ENCODE measurements at regions not wholly inside any gene's neighbourhood (a gene's known extent, or its start where the extent isn't known, plus 50 kb on each side); places are given as distances from the start of the nearest gene placed in this dataset.
A peak's percentile ranks its signal among the peaks of the same experiment; 100 is the strongest.

- intact Hi-C loops (cut with micrococcal nuclease; ENCODE audit: unreplicated experiment) = no loop called here
- no peak overlapping the region for H3K27ac Mint-ChIP-seq (ENCODE audit: unreplicated experiment)
- no peaks in the 10 kb centered on the region for H3K9me3 Mint-ChIP-seq (ENCODE audit: low read depth, unreplicated experiment)
- no peak overlapping the region for H3K4me3 Mint-ChIP-seq (ENCODE audit: low read depth, unreplicated experiment)
- TF ChIP-seq CTCF (IDR thresholded peaks at IDR 0.05; ENCODE audit: unreplicated experiment) = no peak
- no peak for DNase-seq
- no TSS peak for BruUV-seq (replicated peaks)
- H3K4me1 Mint-ChIP-seq (ENCODE audit: low read depth, unreplicated experiment) = peaks cover 22% of the 10 kb centered on the region
- CTCF ChIA-PET = no interaction called here
- no peaks in the 10 kb centered on the region for H3K36me3 Mint-ChIP-seq (ENCODE audit: insufficient read depth, unreplicated experiment)
- H3K27me3 Mint-ChIP-seq (ENCODE audit: unreplicated experiment) = no peaks in the 10 kb centered on the region
These were observed 721.6 kb upstream of the SOX9 start for GRCh38 chr17:71399221-71399620.

GRCh38 chr17:71399649-71400048 lies 721.2 kb upstream of the SOX9 start:
- no peaks in the 10 kb centered on the region for H3K36me3 Mint-ChIP-seq (ENCODE audit: insufficient read depth, unreplicated experiment)
- intact Hi-C loops (cut with micrococcal nuclease; ENCODE audit: unreplicated experiment) = no loop called here
- no peak for TF ChIP-seq CTCF (IDR thresholded peaks at IDR 0.05; ENCODE audit: unreplicated experiment)
- peaks cover 23% of the 10 kb centered on the region for H3K4me1 Mint-ChIP-seq (ENCODE audit: low read depth, unreplicated experiment)
- H3K27ac Mint-ChIP-seq (ENCODE audit: unreplicated experiment) = no peak overlapping the region
- H3K27me3 Mint-ChIP-seq (ENCODE audit: unreplicated experiment) = no peaks in the 10 kb centered on the region
- H3K9me3 Mint-ChIP-seq (ENCODE audit: low read depth, unreplicated experiment) = no peaks in the 10 kb centered on the region
- no TSS peak for BruUV-seq (replicated peaks)
- no peak for DNase-seq
- no peak overlapping the region for H3K4me3 Mint-ChIP-seq (ENCODE audit: low read depth, unreplicated experiment)
- CTCF ChIA-PET = no interaction called here

GRCh38 chr17:71402007-71402406 lies 718.8 kb upstream of the SOX9 start:
- no TSS peak for BruUV-seq (replicated peaks)
- Mint-ChIP-seq H3K4me3 (ENCODE audit: low read depth, unreplicated experiment) (no peak overlapping the region), H3K4me1 (ENCODE audit: low read depth, unreplicated experiment) (peaks cover 39% of the 10 kb centered on the region), H3K27me3 (ENCODE audit: unreplicated experiment) (no peaks in the 10 kb centered on the region), H3K36me3 (ENCODE audit: insufficient read depth, unreplicated experiment) (no peaks in the 10 kb centered on the region), H3K27ac (ENCODE audit: unreplicated experiment) (no peak overlapping the region), H3K9me3 (ENCODE audit: low read depth, unreplicated experiment) (no peaks in the 10 kb centered on the region)
- CTCF ChIA-PET = no interaction called here
- TF ChIP-seq CTCF (IDR thresholded peaks at IDR 0.05; ENCODE audit: unreplicated experiment) = no peak
- intact Hi-C loops (cut with micrococcal nuclease; ENCODE audit: unreplicated experiment) = no loop called here
- no peak for DNase-seq

- CTCF ChIA-PET = no interaction called here
- peaks cover 45% of the 10 kb centered on the region for H3K4me1 Mint-ChIP-seq (ENCODE audit: low read depth, unreplicated experiment)
- intact Hi-C loops (cut with micrococcal nuclease; ENCODE audit: unreplicated experiment) = no loop called here
- H3K4me3 Mint-ChIP-seq (ENCODE audit: low read depth, unreplicated experiment) = no peak overlapping the region
- H3K9me3 Mint-ChIP-seq (ENCODE audit: low read depth, unreplicated experiment) = no peaks in the 10 kb centered on the region
- H3K36me3 Mint-ChIP-seq (ENCODE audit: insufficient read depth, unreplicated experiment) = no peaks in the 10 kb centered on the region
- no TSS peak for BruUV-seq (replicated peaks)
- DNase-seq = peak; percentile 28
- H3K27me3 Mint-ChIP-seq (ENCODE audit: unreplicated experiment) = no peaks in the 10 kb centered on the region
- no peak overlapping the region for H3K27ac Mint-ChIP-seq (ENCODE audit: unreplicated experiment)
- no peak for TF ChIP-seq CTCF (IDR thresholded peaks at IDR 0.05; ENCODE audit: unreplicated experiment)
These were observed 718.1 kb upstream of the SOX9 start for GRCh38 chr17:71402661-71403141.
